ENCODE measurements at regions not wholly inside any gene's neighbourhood (a gene's known extent, or its start where the extent isn't known, plus 50 kb on each side); places are given as distances from the start of the nearest gene placed in this dataset.

- BruUV-seq (replicated peaks), result no TSS peak
- H3K27me3 Mint-ChIP-seq (ENCODE audit: insufficient read depth, unreplicated experiment), result no peaks in the 10 kb centered on the region
- H3K4me3 Mint-ChIP-seq (ENCODE audit: unreplicated experiment), result peak overlapping the region; percentile 36
- intact Hi-C loops (cut with micrococcal nuclease), result no loop called here
- no peaks in the 10 kb centered on the region for H3K9me3 Mint-ChIP-seq (ENCODE audit: unreplicated experiment)
- TF ChIP-seq CTCF (IDR thresholded peaks at IDR 0.05; ENCODE audit: unreplicated experiment), result no peak
- no peaks in the 10 kb centered on the region for H3K36me3 Mint-ChIP-seq (ENCODE audit: insufficient read depth, unreplicated experiment)
- peak; percentile 86 for DNase-seq (ENCODE audit: unreplicated experiment)
- peak overlapping the region; percentile 82 for H3K27ac Mint-ChIP-seq (ENCODE audit: low read depth, unreplicated experiment)
- ChIA-PET CTCF (interaction anchor here (0.6 to 1.8 kb wide), 4 partner anchors 59 to 308 kb away, joined by 3 to 10 read pairs (median 5); no protein-coding TSS in a partner anchor), POLR2A (interaction anchor here (0.6 to 1.9 kb wide), 17 partner anchors 11 to 147 kb away, joined by 3 to 7 read pairs (median 4); partner anchors contain the start of gene CDC42EP3)
- H3K4me1 Mint-ChIP-seq (ENCODE audit: insufficient read depth, unreplicated experiment), result peaks cover 8% of the 10 kb centered on the region
Measured at GRCh38 chr2:37523814-37524362, 147.6 kb downstream of the CDC42EP3 start.

- Mint-ChIP-seq H3K9me3 (ENCODE audit: unreplicated experiment) (no peaks in the 10 kb centered on the region), H3K36me3 (ENCODE audit: insufficient read depth, unreplicated experiment) (no peaks in the 10 kb centered on the region), H3K27me3 (ENCODE audit: insufficient read depth, unreplicated experiment) (no peaks in the 10 kb centered on the region), H3K27ac (ENCODE audit: low read depth, unreplicated experiment) (no peak overlapping the region), H3K4me3 (ENCODE audit: unreplicated experiment) (no peak overlapping the region), H3K4me1 (ENCODE audit: insufficient read depth, unreplicated experiment) (peaks cover 8% of the 10 kb centered on the region)
- BruUV-seq (replicated peaks), result no TSS peak
- intact Hi-C loops (cut with micrococcal nuclease), result no loop called here
- DNase-seq (ENCODE audit: unreplicated experiment), result no peak
- POLR2A ChIA-PET, result interaction anchor here (1.0 to 1.3 kb wide), 2 partner anchors 13 to 57 kb away, joined by 3 to 5 read pairs; no protein-coding TSS in a partner anchor
- TF ChIP-seq CTCF (IDR thresholded peaks at IDR 0.05; ENCODE audit: unreplicated experiment), result no peak
- CTCF ChIA-PET, result interaction anchor here (1.6 kb wide), 1 partner anchor 9 kb away, joined by 4 read pairs; no protein-coding TSS in a partner anchor
Measured at GRCh38 chr2:37526323-37526722, 145.1 kb downstream of the CDC42EP3 start.

GRCh38 chr2:37526856-37527255 lies 144.6 kb downstream of the CDC42EP3 start:
- TF ChIP-seq CTCF (IDR thresholded peaks at IDR 0.05; ENCODE audit: unreplicated experiment), result no peak
- Mint-ChIP-seq H3K9me3 (ENCODE audit: unreplicated experiment) (no peaks in the 10 kb centered on the region), H3K27me3 (ENCODE audit: insufficient read depth, unreplicated experiment) (no peaks in the 10 kb centered on the region), H3K36me3 (ENCODE audit: insufficient read depth, unreplicated experiment) (no peaks in the 10 kb centered on the region), H3K27ac (ENCODE audit: low read depth, unreplicated experiment) (no peak overlapping the region), H3K4me3 (ENCODE audit: unreplicated experiment) (no peak overlapping the region), H3K4me1 (ENCODE audit: insufficient read depth, unreplicated experiment) (peaks cover 8% of the 10 kb centered on the region)
- intact Hi-C loops (cut with micrococcal nuclease), result no loop called here
- DNase-seq (ENCODE audit: unreplicated experiment), result no peak
- CTCF ChIA-PET, result no interaction called here
- POLR2A ChIA-PET, result no interaction called here
- no TSS peak for BruUV-seq (replicated peaks)

- H3K27me3 Mint-ChIP-seq (ENCODE audit: insufficient read depth, unreplicated experiment), result no peaks in the 10 kb centered on the region
- no peak for TF ChIP-seq CTCF (IDR thresholded peaks at IDR 0.05; ENCODE audit: unreplicated experiment)
- no peak for DNase-seq (ENCODE audit: unreplicated experiment)
- BruUV-seq (replicated peaks), result no TSS peak
- H3K4me3 Mint-ChIP-seq (ENCODE audit: unreplicated experiment), result no peak overlapping the region
- no peak overlapping the region for H3K27ac Mint-ChIP-seq (ENCODE audit: low read depth, unreplicated experiment)
- CTCF ChIA-PET, result interaction anchor here (0.6 kb wide), 1 partner anchor 11 kb away, joined by 3 read pairs; no protein-coding TSS in a partner anchor
- H3K9me3 Mint-ChIP-seq (ENCODE audit: unreplicated experiment), result no peaks in the 10 kb centered on the region
- H3K36me3 Mint-ChIP-seq (ENCODE audit: insufficient read depth, unreplicated experiment), result no peaks in the 10 kb centered on the region
- POLR2A ChIA-PET, result no interaction called here
- intact Hi-C loops (cut with micrococcal nuclease), result no loop called here
- H3K4me1 Mint-ChIP-seq (ENCODE audit: insufficient read depth, unreplicated experiment), result peaks cover 8% of the 10 kb centered on the region
Measured at GRCh38 chr2:37527361-37527760, 144.1 kb downstream of the CDC42EP3 start.
